Gastrocnemius medialis (tissue), 4 donors: ENCODE measurements at regions not wholly inside any gene's neighbourhood (a gene's known extent, or its start where the extent isn't known, plus 50 kb on each side); places are given as distances from the start of the nearest gene placed in this dataset.

Experiments used
- POLR2A ChIP-seq, 2 donors: fragments of 450-650 bp; IDR thresholded peaks; one replicate each; pipeline ENCODE4 v1.6.1; 2017; ENCODE audit warnings: antibody characterized with exemption in 2 of 2, mild to moderate bottlenecking in 2 of 2, moderate library complexity in 2 of 2
- TF ChIP-seq, protein P1 (sequence below), 5 experiments: fragments of 450-650 bp in 3 of 5; fragments of 200-600 bp in 2 of 5; sonication (generic) in 2 of 5; IDR thresholded peaks in 4 of 5; conservative IDR thresholded peaks in 1 of 5; 1 replicate in 4 of 5; 2 replicates in 1 of 5; pipeline ENCODE4 v1.5.1; 2016 to 2019; ENCODE audit warnings: antibody characterized with exemption in 5 of 5, mild to moderate bottlenecking in 3 of 5, moderate library complexity in 3 of 5

DNA sequence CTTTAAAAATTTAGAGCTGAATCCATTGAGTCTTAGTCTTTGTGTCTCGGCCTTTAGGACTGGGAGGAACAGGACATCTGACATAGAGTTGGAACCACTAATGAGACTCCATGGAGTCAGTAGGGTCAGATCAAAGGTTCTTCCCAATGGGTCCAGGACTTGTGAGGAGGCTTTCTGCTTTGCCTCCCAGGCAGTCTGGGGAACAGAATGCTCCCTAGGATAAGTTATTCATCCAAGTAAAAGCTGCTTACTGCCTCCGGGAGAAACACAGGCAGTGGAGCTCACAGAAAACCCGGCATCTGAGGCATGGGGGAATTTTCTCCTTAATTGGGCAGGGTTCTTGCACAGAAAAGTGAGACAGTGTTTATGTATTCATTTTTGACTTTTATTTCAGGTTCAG lies 216.4 kb downstream of the SEC23IP start:
- TF ChIP-seq, protein P1, sequence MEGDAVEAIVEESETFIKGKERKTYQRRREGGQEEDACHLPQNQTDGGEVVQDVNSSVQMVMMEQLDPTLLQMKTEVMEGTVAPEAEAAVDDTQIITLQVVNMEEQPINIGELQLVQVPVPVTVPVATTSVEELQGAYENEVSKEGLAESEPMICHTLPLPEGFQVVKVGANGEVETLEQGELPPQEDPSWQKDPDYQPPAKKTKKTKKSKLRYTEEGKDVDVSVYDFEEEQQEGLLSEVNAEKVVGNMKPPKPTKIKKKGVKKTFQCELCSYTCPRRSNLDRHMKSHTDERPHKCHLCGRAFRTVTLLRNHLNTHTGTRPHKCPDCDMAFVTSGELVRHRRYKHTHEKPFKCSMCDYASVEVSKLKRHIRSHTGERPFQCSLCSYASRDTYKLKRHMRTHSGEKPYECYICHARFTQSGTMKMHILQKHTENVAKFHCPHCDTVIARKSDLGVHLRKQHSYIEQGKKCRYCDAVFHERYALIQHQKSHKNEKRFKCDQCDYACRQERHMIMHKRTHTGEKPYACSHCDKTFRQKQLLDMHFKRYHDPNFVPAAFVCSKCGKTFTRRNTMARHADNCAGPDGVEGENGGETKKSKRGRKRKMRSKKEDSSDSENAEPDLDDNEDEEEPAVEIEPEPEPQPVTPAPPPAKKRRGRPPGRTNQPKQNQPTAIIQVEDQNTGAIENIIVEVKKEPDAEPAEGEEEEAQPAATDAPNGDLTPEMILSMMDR (IDR thresholded peaks at IDR 0.05 in 4 of 5, conservative IDR thresholded peaks at IDR 0.05 in 1 of 5) = no peak
- TF ChIP-seq POLR2A (IDR thresholded peaks at IDR 0.05) = no peak
